GM12878 (cell line): ENCODE measurements at regions not wholly inside any gene's neighbourhood (a gene's known extent, or its start where the extent isn't known, plus 50 kb on each side); places are given as distances from the start of the nearest gene placed in this dataset.

ENCODE experiments used
- HDAC2 ChIP-seq: fragments of 200-600 bp; sonication (generic); IDR thresholded peaks from 2 replicates; pipeline ENCODE4 v1.6.1; 2017
- MXI1 ChIP-seq: fragments of 150-350 bp; IDR thresholded peaks from 2 replicates; pipeline ENCODE4 v1.6.1; 2011; ENCODE audit warnings: low read depth, mild to moderate bottlenecking, inconsistent platforms, low read length, improper control_type of control experiment
- POLR2A ChIP-seq: IDR thresholded peaks from 2 replicates; pipeline ENCODE4 v1.6.1; 2011; ENCODE audit warnings: low read depth, mild to moderate bottlenecking, low read length
- POLR2AphosphoS5 ChIP-seq: IDR thresholded peaks from 2 replicates; pipeline ENCODE4 v1.6.1; 2011; ENCODE audit warnings: mild to moderate bottlenecking, low read length, inconsistent platforms
- SP1 ChIP-seq: IDR thresholded peaks from one replicate; pipeline ENCODE4 v1.6.1; 2011; ENCODE audit warnings: low read depth, low read length
- YY1 ChIP-seq: IDR thresholded peaks from 2 replicates; pipeline ENCODE4 v1.6.1; 2011; ENCODE audit warnings: low read depth, mild to moderate bottlenecking, low read length
- TF ChIP-seq, protein P1 (sequence below), 3 experiments: IDR thresholded peaks in 2 of 3; conservative IDR thresholded peaks in 1 of 3; 2 replicates each; pipeline ENCODE4 v1.5.1; 2011; ENCODE audit warnings: low read depth in 3 of 3, low read length in 3 of 3, mild to moderate bottlenecking in 3 of 3, control low read depth in 2 of 3, moderate library complexity in 2 of 3, inconsistent platforms in 1 of 3, mixed read lengths in 1 of 3; ENCODE audit not compliant: control insufficient read depth in 2 of 3, insufficient read depth in 1 of 3; ENCODE audit errors: extremely low read depth in 1 of 3
- TF ChIP-seq, protein P2 (sequence below): IDR thresholded peaks from 2 replicates; pipeline ENCODE4 v1.6.1; 2012; ENCODE audit warnings: mild to moderate bottlenecking, low read depth, low read length

DNA sequence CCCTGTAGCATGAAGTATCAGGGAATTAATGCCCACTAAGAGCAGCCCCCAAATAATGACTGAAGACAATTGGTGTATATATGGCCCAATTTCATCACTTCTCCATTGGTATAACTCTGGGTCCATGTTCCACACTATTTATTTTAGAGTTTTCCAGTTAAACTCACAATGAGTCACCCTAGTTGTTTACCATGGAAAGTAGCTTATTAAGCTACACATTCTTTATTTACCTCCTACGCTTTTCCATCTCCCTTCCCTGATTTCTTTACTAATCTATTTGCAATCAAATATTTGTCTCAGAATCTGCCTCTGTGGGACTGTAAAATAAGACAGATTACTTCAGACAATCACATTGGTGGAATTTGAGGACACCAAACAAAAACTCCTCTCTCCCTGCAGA is 655.6 kb downstream of the SORCS1 start:
- TF ChIP-seq HDAC2 (no peak), MXI1 (no peak), POLR2A (no peak), POLR2AphosphoS5 (no peak), SP1 (no peak), YY1 (no peak)
- TF ChIP-seq, protein P1, sequence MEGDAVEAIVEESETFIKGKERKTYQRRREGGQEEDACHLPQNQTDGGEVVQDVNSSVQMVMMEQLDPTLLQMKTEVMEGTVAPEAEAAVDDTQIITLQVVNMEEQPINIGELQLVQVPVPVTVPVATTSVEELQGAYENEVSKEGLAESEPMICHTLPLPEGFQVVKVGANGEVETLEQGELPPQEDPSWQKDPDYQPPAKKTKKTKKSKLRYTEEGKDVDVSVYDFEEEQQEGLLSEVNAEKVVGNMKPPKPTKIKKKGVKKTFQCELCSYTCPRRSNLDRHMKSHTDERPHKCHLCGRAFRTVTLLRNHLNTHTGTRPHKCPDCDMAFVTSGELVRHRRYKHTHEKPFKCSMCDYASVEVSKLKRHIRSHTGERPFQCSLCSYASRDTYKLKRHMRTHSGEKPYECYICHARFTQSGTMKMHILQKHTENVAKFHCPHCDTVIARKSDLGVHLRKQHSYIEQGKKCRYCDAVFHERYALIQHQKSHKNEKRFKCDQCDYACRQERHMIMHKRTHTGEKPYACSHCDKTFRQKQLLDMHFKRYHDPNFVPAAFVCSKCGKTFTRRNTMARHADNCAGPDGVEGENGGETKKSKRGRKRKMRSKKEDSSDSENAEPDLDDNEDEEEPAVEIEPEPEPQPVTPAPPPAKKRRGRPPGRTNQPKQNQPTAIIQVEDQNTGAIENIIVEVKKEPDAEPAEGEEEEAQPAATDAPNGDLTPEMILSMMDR (IDR thresholded peaks at IDR 0.05 in 2 of 3, conservative IDR thresholded peaks at IDR 0.05 in 1 of 3; ENCODE audit: control insufficient read depth in 2 of 3, extremely low read depth in 1 of 3, insufficient read depth in 1 of 3, low read depth in 3 of 3, low read length in 3 of 3): no peak
- TF ChIP-seq, protein P2, sequence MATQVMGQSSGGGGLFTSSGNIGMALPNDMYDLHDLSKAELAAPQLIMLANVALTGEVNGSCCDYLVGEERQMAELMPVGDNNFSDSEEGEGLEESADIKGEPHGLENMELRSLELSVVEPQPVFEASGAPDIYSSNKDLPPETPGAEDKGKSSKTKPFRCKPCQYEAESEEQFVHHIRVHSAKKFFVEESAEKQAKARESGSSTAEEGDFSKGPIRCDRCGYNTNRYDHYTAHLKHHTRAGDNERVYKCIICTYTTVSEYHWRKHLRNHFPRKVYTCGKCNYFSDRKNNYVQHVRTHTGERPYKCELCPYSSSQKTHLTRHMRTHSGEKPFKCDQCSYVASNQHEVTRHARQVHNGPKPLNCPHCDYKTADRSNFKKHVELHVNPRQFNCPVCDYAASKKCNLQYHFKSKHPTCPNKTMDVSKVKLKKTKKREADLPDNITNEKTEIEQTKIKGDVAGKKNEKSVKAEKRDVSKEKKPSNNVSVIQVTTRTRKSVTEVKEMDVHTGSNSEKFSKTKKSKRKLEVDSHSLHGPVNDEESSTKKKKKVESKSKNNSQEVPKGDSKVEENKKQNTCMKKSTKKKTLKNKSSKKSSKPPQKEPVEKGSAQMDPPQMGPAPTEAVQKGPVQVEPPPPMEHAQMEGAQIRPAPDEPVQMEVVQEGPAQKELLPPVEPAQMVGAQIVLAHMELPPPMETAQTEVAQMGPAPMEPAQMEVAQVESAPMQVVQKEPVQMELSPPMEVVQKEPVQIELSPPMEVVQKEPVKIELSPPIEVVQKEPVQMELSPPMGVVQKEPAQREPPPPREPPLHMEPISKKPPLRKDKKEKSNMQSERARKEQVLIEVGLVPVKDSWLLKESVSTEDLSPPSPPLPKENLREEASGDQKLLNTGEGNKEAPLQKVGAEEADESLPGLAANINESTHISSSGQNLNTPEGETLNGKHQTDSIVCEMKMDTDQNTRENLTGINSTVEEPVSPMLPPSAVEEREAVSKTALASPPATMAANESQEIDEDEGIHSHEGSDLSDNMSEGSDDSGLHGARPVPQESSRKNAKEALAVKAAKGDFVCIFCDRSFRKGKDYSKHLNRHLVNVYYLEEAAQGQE: no peak
